Activated CD4-positive, alpha-beta memory T cell treated with anti-CD3 and anti-CD28 coated beads, Interleukin-2, amount 10 ng/mL, durations not matched to agents 7 days and 5 days (primary cell): ENCODE measurements at regions not wholly inside any gene's neighbourhood (a gene's known extent, or its start where the extent isn't known, plus 50 kb on each side); places are given as distances from the start of the nearest gene placed in this dataset.

Experiments
- CTCF ChIA-PET: fragments of 350-600 bp; sonication (Branson Sonifier 250); formaldehyde crosslinking; loops from one replicate; lab custom pipeline; 2021; ENCODE audit warnings: antibody characterized with exemption, inconsistent platforms; lab: Charles Lee
- POLR2A ChIA-PET: fragments of 350-600 bp; sonication (Branson Sonifier 250); formaldehyde crosslinking; loops from one replicate; lab custom pipeline; 2021; ENCODE audit warnings: antibody characterized with exemption; lab: Charles Lee
- DNase-seq: peaks from one replicate; pipeline ENCODE4 v3.0.0-alpha.2; 2020
- H3K27ac Mint-ChIP-seq: one replicate; pipeline ENCODE4 v1.8.0; 2021; ENCODE audit warnings: mild to moderate bottlenecking, mixed read lengths
- H3K27me3 Mint-ChIP-seq: one replicate; pipeline ENCODE4 v1.8.0; 2021; ENCODE audit warnings: mixed read lengths
- H3K36me3 Mint-ChIP-seq: one replicate; pipeline ENCODE4 v1.8.0; 2021; ENCODE audit warnings: low read depth, mixed read lengths
- H3K4me1 Mint-ChIP-seq: one replicate; pipeline ENCODE4 v1.8.0; 2021; ENCODE audit warnings: mixed read lengths
- H3K4me3 Mint-ChIP-seq: one replicate; pipeline ENCODE4 v1.8.0; 2021; ENCODE audit warnings: mild to moderate bottlenecking, mixed read lengths
- H3K9me3 Mint-ChIP-seq: one replicate; pipeline ENCODE4 v1.8.0; 2021; ENCODE audit warnings: mixed read lengths

DNA sequence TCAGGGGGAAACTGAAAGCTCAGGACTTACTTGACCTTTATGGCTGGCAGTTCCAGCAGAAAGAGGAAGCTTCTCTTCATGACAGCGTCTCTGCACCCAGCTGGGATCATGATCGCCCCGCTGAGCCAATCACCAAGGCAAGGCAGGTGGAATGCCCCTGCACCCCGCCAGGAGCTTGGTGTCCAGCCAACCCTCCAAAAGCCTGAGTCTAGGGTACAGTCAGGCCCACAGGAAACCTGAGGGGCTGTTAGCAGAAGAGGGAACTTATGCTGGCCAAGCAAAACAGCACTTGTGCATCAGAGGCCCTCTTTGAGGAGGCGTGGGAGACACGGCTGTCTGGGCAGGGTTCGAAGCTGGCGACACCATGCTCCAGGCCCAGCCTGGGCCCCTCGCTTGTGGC is 188.3 kb upstream of the GMDS start:
- H3K4me1 Mint-ChIP-seq, result no peaks in the 10 kb centered on the region
- H3K4me3 Mint-ChIP-seq, result no peak overlapping the region
- H3K27me3 Mint-ChIP-seq, result peaks cover 1% of the 10 kb centered on the region
- CTCF ChIA-PET, result interaction anchor here (1.5 kb wide), 1 partner anchor 15 kb away, joined by 3 read pairs; no protein-coding TSS in a partner anchor
- H3K36me3 Mint-ChIP-seq, result no peaks in the 10 kb centered on the region
- DNase-seq, result no peak
- no peak overlapping the region for H3K27ac Mint-ChIP-seq
- no peaks in the 10 kb centered on the region for H3K9me3 Mint-ChIP-seq
- POLR2A ChIA-PET, result no interaction called here

GRCh38 chr6:2433266-2433665 is 187.9 kb upstream of the GMDS start:
- no peak overlapping the region for H3K27ac Mint-ChIP-seq
- peaks cover 1% of the 10 kb centered on the region for H3K27me3 Mint-ChIP-seq
- H3K4me3 Mint-ChIP-seq, result no peak overlapping the region
- no peak for DNase-seq
- H3K4me1 Mint-ChIP-seq, result no peaks in the 10 kb centered on the region
- no peaks in the 10 kb centered on the region for H3K36me3 Mint-ChIP-seq
- no peaks in the 10 kb centered on the region for H3K9me3 Mint-ChIP-seq
- ChIA-PET CTCF (no interaction called here), POLR2A (no interaction called here)

- Mint-ChIP-seq H3K9me3 (no peaks in the 10 kb centered on the region), H3K4me1 (no peaks in the 10 kb centered on the region), H3K27me3 (peaks cover 1% of the 10 kb centered on the region), H3K4me3 (no peak overlapping the region), H3K27ac (no peak overlapping the region), H3K36me3 (no peaks in the 10 kb centered on the region)
- ChIA-PET POLR2A (no interaction called here), CTCF (no interaction called here)
- no peak for DNase-seq
Measured at GRCh38 chr6:2432292-2432691, 186.9 kb upstream of the GMDS start.

DNA sequence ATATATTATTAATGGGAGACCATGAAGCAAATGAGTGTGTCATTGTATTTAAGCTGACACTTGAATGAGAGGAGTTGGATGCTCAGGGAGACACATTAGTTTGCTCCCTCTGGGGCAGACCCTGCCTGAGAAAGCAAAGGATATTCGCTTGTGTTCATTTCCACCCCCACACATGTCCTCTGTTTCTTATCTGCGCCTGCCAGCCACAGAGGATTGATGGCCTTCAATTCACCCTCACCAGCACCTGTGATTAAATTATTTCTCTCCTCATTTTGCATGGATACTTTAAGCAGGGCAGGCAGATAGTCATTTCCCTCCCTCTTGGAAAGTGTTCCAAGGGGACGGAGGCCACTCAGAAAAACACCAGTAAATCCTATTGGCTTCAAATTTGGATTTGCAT is 185.2 kb upstream of the GMDS start:
- CTCF ChIA-PET, result no interaction called here
- no peaks in the 10 kb centered on the region for H3K4me1 Mint-ChIP-seq
- DNase-seq, result no peak
- no peak overlapping the region for H3K4me3 Mint-ChIP-seq
- no peaks in the 10 kb centered on the region for H3K36me3 Mint-ChIP-seq
- H3K27ac Mint-ChIP-seq, result no peak overlapping the region
- H3K9me3 Mint-ChIP-seq, result no peaks in the 10 kb centered on the region
- POLR2A ChIA-PET, result no interaction called here
- no peaks in the 10 kb centered on the region for H3K27me3 Mint-ChIP-seq

DNA sequence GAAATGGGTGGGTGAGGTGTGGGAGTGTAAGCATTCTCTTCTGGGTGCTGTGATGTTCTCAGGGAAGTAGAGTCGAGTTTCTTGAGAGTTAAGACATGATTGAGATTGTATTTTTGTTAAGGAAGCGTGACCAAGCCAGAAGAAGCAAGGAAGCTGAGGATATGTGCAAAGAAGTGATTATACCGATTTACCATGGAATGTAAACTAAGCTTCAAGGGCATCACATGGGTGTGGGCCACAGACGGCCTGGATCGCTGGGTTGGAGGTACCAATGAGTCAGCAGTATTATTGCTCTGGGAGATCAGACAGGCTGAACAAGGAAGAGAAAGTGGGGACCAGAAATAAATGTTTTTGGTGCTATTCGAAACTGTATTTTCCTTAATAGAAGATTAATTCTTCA is 184.1 kb upstream of the GMDS start:
- H3K36me3 Mint-ChIP-seq, result no peaks in the 10 kb centered on the region
- no peaks in the 10 kb centered on the region for H3K9me3 Mint-ChIP-seq
- H3K4me1 Mint-ChIP-seq, result no peaks in the 10 kb centered on the region
- no peak for DNase-seq
- H3K4me3 Mint-ChIP-seq, result no peak overlapping the region
- no peak overlapping the region for H3K27ac Mint-ChIP-seq
- CTCF ChIA-PET, result no interaction called here
- POLR2A ChIA-PET, result no interaction called here
- no peaks in the 10 kb centered on the region for H3K27me3 Mint-ChIP-seq

DNA sequence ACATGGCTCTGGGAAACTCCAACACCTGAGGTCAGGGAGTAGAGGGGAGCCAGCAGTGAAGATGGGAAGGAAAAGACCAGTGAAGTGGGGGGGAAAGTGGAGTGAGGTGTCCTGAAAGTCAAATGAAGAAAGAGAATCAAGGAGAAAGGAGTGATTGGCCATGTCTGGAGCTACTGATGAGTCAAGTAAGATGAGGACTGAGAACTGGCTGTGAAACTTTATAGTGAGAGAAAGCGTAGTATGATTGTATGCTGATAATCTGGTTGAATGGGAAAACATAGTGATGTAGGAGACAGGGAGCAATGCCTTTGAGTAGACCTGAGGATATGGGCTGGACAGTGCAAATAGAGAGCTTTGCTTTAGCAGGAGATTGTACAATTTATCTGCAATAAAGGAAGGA is 183.6 kb upstream of the GMDS start:
- CTCF ChIA-PET, result no interaction called here
- no peaks in the 10 kb centered on the region for H3K9me3 Mint-ChIP-seq
- H3K27me3 Mint-ChIP-seq, result no peaks in the 10 kb centered on the region
- no peaks in the 10 kb centered on the region for H3K4me1 Mint-ChIP-seq
- no peak overlapping the region for H3K4me3 Mint-ChIP-seq
- DNase-seq, result no peak
- H3K36me3 Mint-ChIP-seq, result no peaks in the 10 kb centered on the region
- POLR2A ChIA-PET, result no interaction called here
- H3K27ac Mint-ChIP-seq, result no peak overlapping the region

GRCh38 chr6:2426561-2427340 is 181.3 kb upstream of the GMDS start:
- ChIA-PET POLR2A (no interaction called here), CTCF (no interaction called here)
- H3K27me3 Mint-ChIP-seq, result no peaks in the 10 kb centered on the region
- DNase-seq, result no peak
- H3K4me1 Mint-ChIP-seq, result no peaks in the 10 kb centered on the region
- H3K27ac Mint-ChIP-seq, result no peak overlapping the region
- no peaks in the 10 kb centered on the region for H3K9me3 Mint-ChIP-seq
- no peaks in the 10 kb centered on the region for H3K36me3 Mint-ChIP-seq
- no peak overlapping the region for H3K4me3 Mint-ChIP-seq

DNA sequence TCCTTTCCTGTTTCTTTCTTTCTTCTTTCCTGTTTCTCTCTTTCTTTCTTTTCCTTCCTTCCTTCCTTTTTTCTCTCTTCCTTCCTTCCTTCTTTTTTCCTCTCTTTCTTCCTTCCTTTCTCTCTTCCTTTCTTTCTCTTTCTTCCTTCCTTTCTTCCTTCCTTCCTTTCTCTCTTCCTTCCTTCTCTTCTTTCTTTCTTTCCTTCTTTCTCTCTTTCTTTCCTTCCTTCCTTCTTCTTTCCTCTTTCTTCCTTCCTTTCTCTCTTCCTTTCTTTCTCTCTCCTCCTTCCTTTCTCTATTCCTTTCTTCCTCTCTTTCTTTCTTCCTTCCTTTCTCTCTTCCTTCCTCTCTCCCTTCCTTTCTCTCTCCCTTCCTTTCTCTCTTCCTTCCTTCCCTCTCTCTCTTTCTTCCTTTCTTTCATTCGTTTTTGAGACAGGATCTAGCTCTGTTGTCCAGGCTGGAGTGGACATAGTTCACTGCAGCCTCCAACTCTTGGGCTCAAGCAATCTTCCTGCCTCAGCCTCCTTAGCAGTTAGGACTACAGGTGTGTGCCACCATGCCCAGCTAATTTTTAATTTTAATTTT is 170.8 kb upstream of the GMDS start:
- no peaks in the 10 kb centered on the region for H3K27me3 Mint-ChIP-seq
- ChIA-PET CTCF (no interaction called here), POLR2A (no interaction called here)
- DNase-seq, result no peak
- no peaks in the 10 kb centered on the region for H3K4me1 Mint-ChIP-seq
- H3K4me3 Mint-ChIP-seq, result no peak overlapping the region
- H3K36me3 Mint-ChIP-seq, result no peaks in the 10 kb centered on the region
- H3K27ac Mint-ChIP-seq, result no peak overlapping the region
- no peaks in the 10 kb centered on the region for H3K9me3 Mint-ChIP-seq

DNA sequence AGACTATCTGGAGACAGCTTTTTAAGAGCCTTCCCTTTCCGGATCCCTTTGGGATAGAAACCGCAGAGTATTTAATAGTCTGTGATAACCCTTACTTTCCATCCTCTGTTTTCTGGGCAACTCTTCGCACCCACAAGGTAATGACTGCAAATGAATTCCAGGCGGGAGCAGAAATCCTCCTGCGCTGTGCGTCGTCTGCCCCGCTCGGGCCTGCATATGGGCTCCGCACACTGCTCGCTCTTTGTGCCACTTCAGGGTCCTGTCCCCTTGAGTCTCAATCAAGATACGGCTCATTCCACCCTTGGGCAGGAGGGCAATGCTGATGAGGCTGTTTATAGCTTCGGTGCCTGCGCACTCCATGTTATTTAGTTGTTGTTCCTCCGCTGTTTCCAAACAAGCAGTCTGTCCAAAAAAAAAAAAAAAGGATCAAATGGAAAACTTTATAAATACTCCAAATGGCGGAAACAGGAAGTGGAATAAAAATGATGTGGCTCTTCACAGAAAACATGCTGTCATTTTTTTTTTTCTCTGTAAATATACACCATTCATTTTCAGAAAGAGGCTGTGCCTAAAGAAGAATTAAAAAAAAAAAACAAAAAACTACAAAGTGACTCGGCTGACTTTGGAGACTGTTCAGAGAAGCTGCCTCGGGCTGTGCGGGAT is 169.6 kb upstream of the GMDS start:
- POLR2A ChIA-PET, result no interaction called here
- no peak for DNase-seq
- no peaks in the 10 kb centered on the region for H3K9me3 Mint-ChIP-seq
- no peaks in the 10 kb centered on the region for H3K4me1 Mint-ChIP-seq
- no peak overlapping the region for H3K4me3 Mint-ChIP-seq
- CTCF ChIA-PET, result no interaction called here
- no peaks in the 10 kb centered on the region for H3K27me3 Mint-ChIP-seq
- H3K36me3 Mint-ChIP-seq, result no peaks in the 10 kb centered on the region
- no peak overlapping the region for H3K27ac Mint-ChIP-seq

DNA sequence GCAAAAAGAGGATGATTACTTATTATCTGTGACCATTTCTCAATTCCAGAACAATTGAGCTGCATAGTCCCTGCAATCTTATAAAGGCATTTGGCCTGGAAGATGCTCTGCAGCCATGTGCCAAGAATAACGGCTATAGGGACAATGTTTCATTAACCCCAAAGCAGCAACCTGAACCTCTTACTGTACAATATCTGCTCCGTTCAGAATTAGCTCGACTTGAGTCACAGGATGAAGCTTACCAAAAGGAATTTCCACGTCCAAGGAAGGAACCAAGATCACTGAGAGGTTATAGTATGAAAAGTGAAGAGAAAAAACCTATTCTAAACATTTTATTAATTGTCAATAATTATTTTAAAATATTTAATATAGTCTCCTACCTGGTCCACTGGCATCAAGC is 167.3 kb upstream of the GMDS start:
- no peak overlapping the region for H3K4me3 Mint-ChIP-seq
- no peaks in the 10 kb centered on the region for H3K36me3 Mint-ChIP-seq
- no peak overlapping the region for H3K27ac Mint-ChIP-seq
- no peaks in the 10 kb centered on the region for H3K27me3 Mint-ChIP-seq
- no peak for DNase-seq
- no peaks in the 10 kb centered on the region for H3K9me3 Mint-ChIP-seq
- H3K4me1 Mint-ChIP-seq, result no peaks in the 10 kb centered on the region
- CTCF ChIA-PET, result no interaction called here
- POLR2A ChIA-PET, result no interaction called here

GRCh38 chr6:2410656-2411380 is 165.4 kb upstream of the GMDS start:
- ChIA-PET CTCF (interaction anchor here (1.0 kb wide), 1 partner anchor 39 kb away, joined by 3 read pairs; no protein-coding TSS in a partner anchor), POLR2A (no interaction called here)
- DNase-seq, result no peak
- H3K9me3 Mint-ChIP-seq, result no peaks in the 10 kb centered on the region
- H3K4me1 Mint-ChIP-seq, result no peaks in the 10 kb centered on the region
- no peaks in the 10 kb centered on the region for H3K36me3 Mint-ChIP-seq
- no peaks in the 10 kb centered on the region for H3K27me3 Mint-ChIP-seq
- no peak overlapping the region for H3K4me3 Mint-ChIP-seq
- H3K27ac Mint-ChIP-seq, result no peak overlapping the region

DNA sequence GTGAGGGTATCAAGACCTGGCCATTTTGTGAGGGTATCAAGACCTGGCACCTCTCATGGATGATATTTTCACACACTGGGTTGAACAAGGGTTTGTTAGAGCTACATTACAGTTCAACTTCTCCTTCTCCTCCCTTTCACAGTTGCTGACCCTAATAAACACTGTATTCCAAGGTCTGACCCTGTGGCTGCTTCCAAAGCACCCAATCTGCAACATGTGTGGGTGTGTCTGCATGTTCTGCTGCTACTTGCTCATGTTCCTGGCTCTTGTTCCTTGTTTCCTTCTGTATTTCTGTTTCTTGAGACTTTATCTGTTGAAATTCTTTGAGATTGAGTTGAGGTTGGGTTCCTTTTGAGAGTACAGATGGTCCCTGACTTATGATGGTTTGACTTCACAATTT is 162.1 kb upstream of the GMDS start:
- POLR2A ChIA-PET, result no interaction called here
- H3K27me3 Mint-ChIP-seq, result no peaks in the 10 kb centered on the region
- H3K9me3 Mint-ChIP-seq, result no peaks in the 10 kb centered on the region
- H3K36me3 Mint-ChIP-seq, result no peaks in the 10 kb centered on the region
- CTCF ChIA-PET, result no interaction called here
- no peaks in the 10 kb centered on the region for H3K4me1 Mint-ChIP-seq
- H3K4me3 Mint-ChIP-seq, result no peak overlapping the region
- no peak for DNase-seq
- H3K27ac Mint-ChIP-seq, result no peak overlapping the region

- no peaks in the 10 kb centered on the region for H3K36me3 Mint-ChIP-seq
- no peaks in the 10 kb centered on the region for H3K4me1 Mint-ChIP-seq
- H3K9me3 Mint-ChIP-seq, result no peaks in the 10 kb centered on the region
- no peak overlapping the region for H3K4me3 Mint-ChIP-seq
- H3K27me3 Mint-ChIP-seq, result no peaks in the 10 kb centered on the region
- DNase-seq, result no peak
- ChIA-PET POLR2A (no interaction called here), CTCF (no interaction called here)
- H3K27ac Mint-ChIP-seq, result no peak overlapping the region
Measured at GRCh38 chr6:2404211-2404929, 159.0 kb upstream of the GMDS start.
